A172 (cell line): ENCODE measurements at regions not wholly inside any gene's neighbourhood (a gene's known extent, or its start where the extent isn't known, plus 50 kb on each side); places are given as distances from the start of the nearest gene placed in this dataset.
"Not testable (repeated sequence)": the region's sequence is repeated elsewhere in the genome, so short reads cannot be mapped to it uniquely, and the experiment has no call there.

Experiments
- DNase-seq: peaks from one replicate; pipeline ENCODE4 v3.0.0-alpha.2; 2015; ENCODE audit warnings: low spot score

GRCh38 chr18:10169064-10169562 lies 255.3 kb downstream of the VAPA start:
- DNase-seq, result no peak

GRCh38 chr18:10169814-10170213 lies 256.0 kb downstream of the VAPA start:
- DNase-seq, result no peak

GRCh38 chr18:10170375-10170774 lies 256.6 kb downstream of the VAPA start:
- DNase-seq, result no peak

GRCh38 chr18:10175333-10175732 lies 261.5 kb downstream of the VAPA start:
- not testable (repeated sequence) for DNase-seq

GRCh38 chr18:10179326-10179725 lies 265.5 kb downstream of the VAPA start:
- DNase-seq, result not testable (repeated sequence)

- no peak for DNase-seq
Measured at GRCh38 chr18:10182009-10182624, 268.3 kb downstream of the VAPA start.

- no peak for DNase-seq
Measured at GRCh38 chr18:10184776-10185175, 269.7 kb upstream of the APCDD1 start.

GRCh38 chr18:10188971-10189810 lies 265.2 kb upstream of the APCDD1 start:
- no peak for DNase-seq

GRCh38 chr18:10190564-10190963 lies 263.9 kb upstream of the APCDD1 start:
- peak; percentile 91 for DNase-seq

- DNase-seq, result no peak
Measured at GRCh38 chr18:10193444-10193843, 261.0 kb upstream of the APCDD1 start.

- no peak for DNase-seq
Measured at GRCh38 chr18:10194592-10194991, 259.8 kb upstream of the APCDD1 start.

- no peak for DNase-seq
Measured at GRCh38 chr18:10195529-10195928, 258.9 kb upstream of the APCDD1 start.

- peak; percentile 59 for DNase-seq
Measured at GRCh38 chr18:10197097-10197496, 257.3 kb upstream of the APCDD1 start.

- no peak for DNase-seq
Measured at GRCh38 chr18:10201226-10201625, 253.2 kb upstream of the APCDD1 start.

- no peak for DNase-seq
Measured at GRCh38 chr18:10201659-10202058, 252.8 kb upstream of the APCDD1 start.

- DNase-seq, result no peak
Measured at GRCh38 chr18:10202845-10203321, 251.6 kb upstream of the APCDD1 start.

- no peak for DNase-seq
Measured at GRCh38 chr18:10205151-10205550, 249.3 kb upstream of the APCDD1 start.

GRCh38 chr18:10207682-10208345 lies 246.6 kb upstream of the APCDD1 start:
- no peak for DNase-seq

GRCh38 chr18:10209302-10209701 lies 245.1 kb upstream of the APCDD1 start:
- DNase-seq, result no peak

- DNase-seq, result no peak
Measured at GRCh38 chr18:10210057-10210633, 244.3 kb upstream of the APCDD1 start.

- DNase-seq, result peak; percentile 38
Measured at GRCh38 chr18:10213526-10213925, 240.9 kb upstream of the APCDD1 start.

- DNase-seq, result no peak
Measured at GRCh38 chr18:10215446-10215845, 239.0 kb upstream of the APCDD1 start.
